Esophagus squamous epithelium (tissue), 5 donors: ENCODE measurements at regions not wholly inside any gene's neighbourhood (a gene's known extent, or its start where the extent isn't known, plus 50 kb on each side); places are given as distances from the start of the nearest gene placed in this dataset.

Source experiments
- DNase-seq: peaks from one replicate; lab custom pipeline; 2025; lab: John Stamatoyannopoulos, UW
- H3K27ac ChIP-seq, 4 donors: fragments of 200-600 bp; sonication (generic); one replicate each; pipeline ENCODE4 v1.5.1; 2016 to 2019; ENCODE audit warnings: mild to moderate bottlenecking in 1 of 4
- H3K27me3 ChIP-seq, 4 donors: fragments of 200-600 bp; sonication (generic); 1 replicate in 3 of 4; 2 replicates in 1 of 4; pipeline versions ENCODE4 v1.5.1 to v1.6.0; 2017 to 2021; ENCODE audit warnings: antibody characterized with exemption in 1 of 4
- H3K36me3 ChIP-seq, 3 donors: fragments of 200-600 bp; sonication (generic); one replicate each; pipeline ENCODE4 v1.5.1; 2016 to 2019
- H3K4me1 ChIP-seq, 3 donors: fragments of 200-600 bp; sonication (generic); one replicate each; pipeline ENCODE4 v1.5.1; 2017 to 2019
- H3K4me3 ChIP-seq, 4 donors: fragments of 200-600 bp; sonication (generic); 1 replicate in 3 of 4; 2 replicates in 1 of 4; pipeline ENCODE4 v1.5.1; 2016 to 2019; ENCODE audit warnings: mild to moderate bottlenecking in 2 of 4, moderate library complexity in 1 of 4
- H3K9me3 ChIP-seq, 3 donors: fragments of 200-600 bp; sonication (generic); one replicate each; pipeline ENCODE4 v1.5.1; 2016 to 2019
- CTCF ChIP-seq, 6 experiments: fragments of 450-650 bp in 4 of 6; fragments of 200-600 bp in 2 of 6; sonication (generic) in 2 of 6; IDR thresholded peaks; one replicate each; pipeline ENCODE4 v1.5.1; 2016 to 2019; ENCODE audit warnings: antibody characterized with exemption in 6 of 6, mild to moderate bottlenecking in 4 of 6, moderate library complexity in 4 of 6
- POLR2A ChIP-seq, 4 donors: fragments of 450-650 bp; IDR thresholded peaks; one replicate each; pipeline ENCODE4 v1.6.1; 2017; ENCODE audit warnings: antibody characterized with exemption in 4 of 4, mild to moderate bottlenecking in 4 of 4, moderate library complexity in 3 of 4
- WGBS, 2 donors: methylation state at CpG; one replicate each; pipeline ENCODE4 v1.1.5; 2018; 5-methylcytosine and 5-hydroxymethylcytosine counted together
- intact Hi-C: fragments of 100-400 bp; cut with DNase I; formaldehyde crosslinking; loops from one replicate; pipeline ENCODE4 v1.15.0; 2022
- donor health status: DM: yes; HTN: yes; CAD: no.

GRCh38 chr4:31455612-31456011 is 735.4 kb downstream of the PCDH7 start:
- no peak overlapping the region for H3K4me3 ChIP-seq
- no peaks in the 10 kb centered on the region for H3K27me3 ChIP-seq
- no peak overlapping the region for H3K27ac ChIP-seq
- DNase-seq, result no peak
- H3K36me3 ChIP-seq, result no peaks in the 10 kb centered on the region
- intact Hi-C loops, result no loop called here
- H3K4me1 ChIP-seq, result peaks cover 0 to 10% (median 0%) of the 10 kb centered on the region in 3 donors
- TF ChIP-seq POLR2A (IDR thresholded peaks at IDR 0.05) (no peak), CTCF (IDR thresholded peaks at IDR 0.05) (no peak)
- no peaks in the 10 kb centered on the region for H3K9me3 ChIP-seq

GRCh38 chr4:31458813-31459212 is 738.6 kb downstream of the PCDH7 start:
- TF ChIP-seq POLR2A (IDR thresholded peaks at IDR 0.05) (no peak), CTCF (IDR thresholded peaks at IDR 0.05) (no peak)
- Histone ChIP-seq H3K4me1 (peaks cover 0 to 10% (median 0%) of the 10 kb centered on the region in 3 donors), H3K36me3 (no peaks in the 10 kb centered on the region), H3K4me3 (no peak overlapping the region), H3K27ac (no peak overlapping the region), H3K9me3 (no peaks in the 10 kb centered on the region), H3K27me3 (no peaks in the 10 kb centered on the region)
- intact Hi-C loops, result no loop called here
- no peak for DNase-seq
- WGBS, 2 donors, result 43 to 49% methylated on average over 4 of the region's 4 CpGs

DNA sequence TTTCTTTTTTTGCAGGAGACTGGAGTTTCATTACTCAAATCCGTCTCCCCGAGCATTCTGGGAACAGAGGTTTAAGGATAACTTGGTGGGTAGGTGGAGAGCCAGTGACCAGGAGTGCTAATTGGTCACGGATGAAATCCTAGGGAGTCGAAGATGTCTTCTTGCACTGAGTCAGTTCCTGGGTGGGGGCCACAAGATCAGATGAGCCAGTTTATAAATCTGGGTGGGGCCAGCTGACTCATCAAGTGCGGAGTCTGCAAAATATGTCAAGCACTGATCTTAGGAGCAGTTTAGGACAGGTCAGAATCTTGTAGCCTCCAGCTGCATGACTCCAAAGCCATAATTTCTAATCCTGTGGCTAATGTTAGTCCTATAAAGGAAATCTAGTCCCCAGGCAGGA is 741.3 kb downstream of the PCDH7 start:
- peaks cover 0 to 10% (median 0%) of the 10 kb centered on the region in 3 donors for H3K4me1 ChIP-seq
- 47 to 54% methylated on average over 5 of the region's 5 CpGs for WGBS, 2 donors
- H3K9me3 ChIP-seq, result no peaks in the 10 kb centered on the region
- TF ChIP-seq POLR2A (IDR thresholded peaks at IDR 0.05) (no peak), CTCF (IDR thresholded peaks at IDR 0.05) (no peak)
- H3K27ac ChIP-seq, result no peak overlapping the region
- intact Hi-C loops, result no loop called here
- no peaks in the 10 kb centered on the region for H3K27me3 ChIP-seq
- H3K36me3 ChIP-seq, result no peaks in the 10 kb centered on the region
- no peak for DNase-seq
- no peak overlapping the region for H3K4me3 ChIP-seq

GRCh38 chr4:31467781-31468180 is 747.6 kb downstream of the PCDH7 start:
- DNase-seq, result no peak
- TF ChIP-seq POLR2A (IDR thresholded peaks at IDR 0.05), result no peak
- no peak for TF ChIP-seq CTCF (IDR thresholded peaks at IDR 0.05)
- no peaks in the 10 kb centered on the region for H3K36me3 ChIP-seq
- no peaks in the 10 kb centered on the region for H3K27me3 ChIP-seq
- intact Hi-C loops, result no loop called here
- H3K4me1 ChIP-seq, result no peaks in the 10 kb centered on the region
- H3K4me3 ChIP-seq, result no peak overlapping the region
- 46 to 48% methylated on average over 3 of the region's 3 CpGs for whole genome bisulfite sequencing, 2 donors
- no peaks in the 10 kb centered on the region for H3K9me3 ChIP-seq
- no peak overlapping the region for H3K27ac ChIP-seq

- no peak overlapping the region for H3K4me3 ChIP-seq
- H3K27ac ChIP-seq, result no peak overlapping the region
- intact Hi-C loops, result no loop called here
- peaks cover 0 to 7% (median 0%) of the 10 kb centered on the region in 3 donors for H3K9me3 ChIP-seq
- no peaks in the 10 kb centered on the region for H3K36me3 ChIP-seq
- H3K27me3 ChIP-seq, result no peaks in the 10 kb centered on the region
- H3K4me1 ChIP-seq, result no peaks in the 10 kb centered on the region
- WGBS, 2 donors, result 61 to 69% methylated on average over 1 of the region's 1 CpG
- no peak for DNase-seq
- TF ChIP-seq CTCF (IDR thresholded peaks at IDR 0.05) (no peak), POLR2A (IDR thresholded peaks at IDR 0.05) (no peak)
These were observed 754.1 kb downstream of the PCDH7 start for GRCh38 chr4:31474221-31474620.
